Activated gamma-delta T cell treated with anti-CD3 and anti-CD28 coated beads, Interleukin-2, amount 50 U/mL, for 16 hours (primary cell): ENCODE measurements at regions not wholly inside any gene's neighbourhood (a gene's known extent, or its start where the extent isn't known, plus 50 kb on each side); places are given as distances from the start of the nearest gene placed in this dataset.
"Not testable (repeated sequence)": the region's sequence is repeated elsewhere in the genome, so short reads cannot be mapped to it uniquely, and the experiment has no call there.

Experiments used
- DNase-seq: peaks from one replicate; pipeline ENCODE4 v3.0.0-alpha.2; 2020; ENCODE audit warnings: low read depth

- no peak for DNase-seq
Observed at GRCh38 chr4:12053966-12054365, 625.3 kb upstream of the HS3ST1 start.

GRCh38 chr4:12053556-12053955 is 624.9 kb upstream of the HS3ST1 start:
- no peak for DNase-seq

- DNase-seq, result no peak
Observed at GRCh38 chr4:12050357-12050756, 621.7 kb upstream of the HS3ST1 start.

- no peak for DNase-seq
Observed at GRCh38 chr4:12042818-12043217, 614.1 kb upstream of the HS3ST1 start.

- DNase-seq, result no peak
Observed at GRCh38 chr4:12041828-12042227, 613.1 kb upstream of the HS3ST1 start.

GRCh38 chr4:12036450-12036849 is 607.8 kb upstream of the HS3ST1 start:
- DNase-seq, result no peak

- DNase-seq, result no peak
Observed at GRCh38 chr4:12028258-12028657, 599.6 kb upstream of the HS3ST1 start.

GRCh38 chr4:12022409-12022808 is 593.7 kb upstream of the HS3ST1 start:
- no peak for DNase-seq

- no peak for DNase-seq
Observed at GRCh38 chr4:12016729-12017128, 588.0 kb upstream of the HS3ST1 start.

GRCh38 chr4:12005471-12005870 is 576.8 kb upstream of the HS3ST1 start:
- no peak for DNase-seq

- not testable (repeated sequence) for DNase-seq
Observed at GRCh38 chr4:11996581-11996980, 567.9 kb upstream of the HS3ST1 start.

GRCh38 chr4:11976726-11977263 is 548.1 kb upstream of the HS3ST1 start:
- no peak for DNase-seq

GRCh38 chr4:11973270-11973669 is 544.6 kb upstream of the HS3ST1 start:
- DNase-seq, result no peak

GRCh38 chr4:11970754-11971153 is 542.1 kb upstream of the HS3ST1 start:
- no peak for DNase-seq

GRCh38 chr4:11966782-11967181 is 538.1 kb upstream of the HS3ST1 start:
- DNase-seq, result no peak

- no peak for DNase-seq
Observed at GRCh38 chr4:11954093-11954492, 525.4 kb upstream of the HS3ST1 start.

GRCh38 chr4:11949355-11949754 is 520.7 kb upstream of the HS3ST1 start:
- no peak for DNase-seq

GRCh38 chr4:11947629-11948028 is 518.9 kb upstream of the HS3ST1 start:
- not testable (repeated sequence) for DNase-seq

- DNase-seq, result no peak
Observed at GRCh38 chr4:11937941-11938340, 509.2 kb upstream of the HS3ST1 start.

GRCh38 chr4:11931266-11931820 is 502.6 kb upstream of the HS3ST1 start:
- no peak for DNase-seq

- DNase-seq, result no peak
Observed at GRCh38 chr4:11929080-11929479, 500.4 kb upstream of the HS3ST1 start.

- no peak for DNase-seq
Observed at GRCh38 chr4:11919316-11919715, 490.6 kb upstream of the HS3ST1 start.

GRCh38 chr4:11914406-11914805 is 485.7 kb upstream of the HS3ST1 start:
- DNase-seq, result no peak

GRCh38 chr4:11912886-11913285 is 484.2 kb upstream of the HS3ST1 start:
- no peak for DNase-seq
